ENCODE measurements at regions not wholly inside any gene's neighbourhood (a gene's known extent, or its start where the extent isn't known, plus 50 kb on each side); places are given as distances from the start of the nearest gene placed in this dataset.
"Not testable (repeated sequence)": the region's sequence is repeated elsewhere in the genome, so short reads cannot be mapped to it uniquely, and the experiment has no call there.

GRCh38 chr12:126218697-126219096 is 1153.5 kb downstream of the AACS start:
- DNase-seq: no peak

DNA sequence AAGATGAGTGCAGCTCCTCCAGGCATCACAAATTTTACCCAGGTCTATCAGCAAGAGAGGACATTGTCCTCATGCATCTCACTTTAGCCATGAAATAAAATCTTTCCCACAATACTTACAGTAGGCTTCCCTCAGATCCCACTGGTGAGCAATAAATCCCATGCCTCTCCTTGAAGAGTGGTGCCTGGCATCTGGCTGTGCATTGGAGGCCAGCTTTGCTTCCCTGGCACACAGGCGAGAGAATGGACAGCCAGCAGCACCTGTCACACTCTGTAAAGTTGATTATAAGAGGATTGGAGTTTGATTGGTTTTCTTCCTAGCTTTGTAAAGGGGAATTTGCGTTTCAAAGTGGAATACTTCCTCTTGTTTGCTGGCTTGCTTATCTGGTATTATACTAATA is 1153.9 kb downstream of the AACS start:
- DNase-seq: no peak

DNA sequence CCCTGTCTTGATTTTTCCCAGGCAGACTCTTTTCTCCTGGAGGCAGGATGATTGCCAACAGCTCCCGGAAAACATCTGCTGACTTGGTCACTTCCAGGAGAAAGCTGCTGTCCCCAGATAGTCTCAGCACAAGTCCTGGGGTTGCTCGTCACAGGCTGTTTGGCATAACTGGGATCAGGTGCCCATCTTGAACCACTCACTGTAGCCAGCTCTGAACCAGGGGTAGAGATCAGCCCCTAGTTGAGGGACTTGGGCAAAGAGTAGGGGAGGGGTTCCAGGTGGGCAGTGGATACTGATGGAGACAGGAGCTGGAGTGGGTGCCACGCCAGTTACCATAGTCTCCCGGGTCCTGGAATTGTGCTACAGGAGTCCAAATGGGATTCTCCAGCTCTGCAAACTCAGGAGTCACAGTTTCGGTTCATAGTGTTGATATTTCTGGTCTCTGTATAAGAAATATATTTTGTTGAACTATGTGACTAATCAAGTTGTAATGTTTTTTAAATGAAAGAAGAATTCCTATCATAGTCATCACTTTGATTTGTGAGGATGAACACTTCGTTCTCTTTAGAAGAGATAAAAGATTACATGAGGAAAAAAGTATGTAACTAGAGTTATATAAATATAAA is 1154.5 kb downstream of the AACS start:
- DNase-seq: no peak

DNA sequence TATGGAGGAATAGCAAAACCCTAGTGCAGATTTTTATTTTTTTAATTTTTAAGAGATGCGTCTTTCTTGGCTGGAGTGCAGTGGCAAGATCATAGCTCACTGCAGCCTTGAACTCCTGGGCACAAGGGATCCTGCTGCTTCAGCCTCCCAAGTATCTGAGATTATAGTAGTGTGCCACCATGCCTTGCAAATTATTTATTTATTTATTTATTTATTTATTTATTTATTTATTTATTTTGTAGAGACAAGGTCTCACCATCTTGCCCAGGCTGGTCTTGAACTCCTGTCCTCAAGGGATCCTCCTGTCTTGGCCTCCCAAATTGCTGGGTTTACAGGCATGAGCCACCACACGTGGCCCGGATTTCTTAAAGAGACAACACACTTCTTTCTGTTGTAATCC is 1158.8 kb downstream of the AACS start:
- DNase-seq: no peak

DNA sequence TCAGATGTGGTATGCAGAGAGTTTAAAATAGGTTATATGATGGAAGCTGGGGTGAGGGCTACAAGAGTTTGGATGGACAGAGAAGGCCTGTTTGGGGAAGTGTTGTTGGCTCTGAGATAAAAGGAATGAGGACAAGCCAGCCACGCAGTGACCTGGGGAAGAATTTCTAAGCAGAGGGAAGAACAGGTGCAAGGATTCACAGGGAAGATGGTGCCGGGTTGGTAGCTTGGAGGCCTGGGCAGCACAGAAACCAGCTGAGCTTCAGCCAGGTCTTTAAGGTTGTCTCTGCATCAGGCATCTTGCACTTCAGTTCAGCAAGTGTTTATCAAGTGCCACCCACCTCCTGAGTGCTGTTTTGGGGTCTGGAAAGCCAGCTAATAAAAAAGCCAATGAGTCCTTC is 1163.7 kb downstream of the AACS start:
- DNase-seq: no peak

GRCh38 chr12:126232711-126233110 is 1167.5 kb downstream of the AACS start:
- DNase-seq: no peak

DNA sequence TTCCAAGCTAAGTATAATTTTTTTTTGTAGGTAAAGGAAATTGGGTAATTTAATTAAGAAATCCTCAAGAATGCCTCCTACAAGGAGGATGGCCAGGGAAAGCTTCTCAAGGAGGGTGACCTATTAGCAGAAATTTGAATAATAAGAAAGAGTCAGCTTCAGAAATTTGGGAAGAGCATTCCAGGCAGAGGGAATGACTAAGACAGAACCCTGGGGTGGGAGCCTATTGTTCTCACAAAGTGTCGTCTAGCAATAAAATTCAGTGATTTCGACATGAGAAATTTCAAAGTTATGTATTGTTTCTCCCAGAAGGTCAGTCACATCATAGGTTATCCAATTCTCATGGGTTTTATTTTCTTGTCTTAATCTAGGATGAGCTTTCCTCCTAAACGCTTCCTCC is 1168.4 kb downstream of the AACS start:
- no peak for DNase-seq

- DNase-seq: no peak
Measured at GRCh38 chr12:126243814-126244440, 1178.7 kb downstream of the AACS start.

DNA sequence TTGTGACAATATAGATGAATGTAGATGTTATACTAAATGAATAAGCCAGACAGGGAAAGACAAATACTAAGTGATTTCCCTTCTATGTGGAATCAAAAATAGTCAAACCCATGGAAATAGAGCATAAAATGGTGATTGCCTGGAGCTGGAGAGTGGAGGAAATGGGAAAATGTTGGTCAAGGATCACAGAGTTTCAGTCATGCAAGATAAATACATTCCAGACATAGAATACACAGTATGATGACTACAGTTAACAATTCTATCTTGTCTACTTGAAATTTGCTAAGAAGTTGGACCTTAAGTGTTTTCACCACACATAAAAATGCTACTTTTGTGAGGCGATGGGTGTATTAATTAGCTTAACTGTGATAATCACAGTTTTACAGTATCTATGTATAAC is 1182.7 kb downstream of the AACS start:
- DNase-seq: no peak

DNA sequence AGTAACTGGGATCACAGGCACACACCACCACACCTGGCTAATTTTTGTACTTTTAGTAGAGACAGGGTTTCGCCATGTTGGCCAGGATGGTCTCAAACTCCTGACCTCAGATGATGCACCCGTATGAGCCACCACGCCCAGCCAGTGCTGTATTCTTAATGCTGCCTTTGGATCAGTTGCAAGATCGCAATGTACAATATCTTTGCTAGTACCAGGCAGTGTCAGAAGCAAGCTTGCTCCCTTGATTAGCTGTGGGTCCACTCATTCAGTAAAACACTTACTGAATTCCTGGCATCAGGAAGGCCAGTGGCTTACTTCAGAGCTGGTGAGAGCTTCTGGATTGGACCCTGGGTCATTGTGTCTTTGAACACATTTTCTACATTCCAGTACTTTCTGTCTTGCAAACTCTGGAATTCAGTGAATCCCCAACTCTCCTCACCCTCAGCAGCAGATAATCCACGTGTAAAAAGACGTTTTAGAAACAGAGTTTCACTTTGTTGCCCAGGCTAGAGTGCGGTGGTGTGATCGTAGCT is 1183.7 kb downstream of the AACS start:
- no peak for DNase-seq

DNA sequence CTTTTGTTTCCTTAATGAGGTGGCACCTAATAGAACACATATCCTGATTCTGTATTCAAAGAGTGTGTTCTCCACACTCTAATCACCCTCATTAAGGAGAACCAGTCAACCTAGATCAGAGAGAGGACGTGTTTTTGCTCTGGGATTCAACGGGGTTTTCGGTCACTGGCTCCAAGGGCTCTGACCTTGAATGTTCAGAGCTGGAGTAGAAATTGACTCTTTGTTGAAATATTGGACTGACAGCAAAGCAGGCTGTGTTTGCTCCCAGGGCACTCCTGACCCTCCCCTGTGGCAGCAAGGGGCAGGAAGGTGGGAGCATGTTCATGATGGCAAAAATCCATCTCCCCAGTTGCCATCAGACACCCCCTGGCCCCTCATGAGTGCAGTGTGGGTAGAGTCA is 1193.0 kb downstream of the AACS start:
- no peak for DNase-seq

- DNase-seq: no peak
Measured at GRCh38 chr12:126262829-126263228, 1197.6 kb downstream of the AACS start.

DNA sequence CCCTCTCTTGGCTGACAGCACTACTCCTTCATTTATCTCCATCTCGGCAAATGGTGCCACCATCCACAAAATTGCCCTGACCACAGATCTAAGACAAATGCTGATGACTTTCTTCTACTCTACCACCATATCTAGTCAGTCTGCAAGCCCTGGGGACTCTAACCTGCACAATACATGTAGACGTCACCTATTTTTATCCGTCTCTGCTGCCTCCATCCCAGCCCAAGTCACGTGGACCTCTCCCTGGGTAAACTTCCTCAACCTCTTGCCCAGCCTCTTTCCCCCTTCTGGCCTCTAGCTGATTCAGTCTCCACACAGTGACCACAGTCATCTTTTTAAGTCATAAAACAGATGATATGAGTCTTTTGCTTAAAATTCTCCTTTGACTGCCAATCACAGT is 1203.0 kb downstream of the AACS start:
- DNase-seq: no peak

DNA sequence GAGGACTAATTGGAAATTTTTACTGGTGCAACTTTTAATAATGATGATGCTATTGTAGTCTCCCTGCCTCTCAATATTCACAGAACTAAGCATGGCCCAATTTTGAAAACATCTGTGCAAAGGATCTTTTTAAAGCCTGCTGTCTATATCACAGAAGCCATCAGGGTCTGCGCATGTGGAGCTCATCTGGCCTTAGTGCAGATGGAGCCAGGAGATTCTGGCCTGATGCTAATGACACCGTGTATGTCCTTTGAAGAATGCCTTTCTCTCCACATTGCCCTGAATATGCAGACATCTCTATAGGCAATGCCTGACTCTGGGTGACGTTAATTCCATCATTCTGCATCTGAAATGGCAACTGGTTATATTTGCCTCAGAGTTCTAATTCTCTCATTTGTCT is 1205.9 kb downstream of the AACS start:
- no peak for DNase-seq

DNA sequence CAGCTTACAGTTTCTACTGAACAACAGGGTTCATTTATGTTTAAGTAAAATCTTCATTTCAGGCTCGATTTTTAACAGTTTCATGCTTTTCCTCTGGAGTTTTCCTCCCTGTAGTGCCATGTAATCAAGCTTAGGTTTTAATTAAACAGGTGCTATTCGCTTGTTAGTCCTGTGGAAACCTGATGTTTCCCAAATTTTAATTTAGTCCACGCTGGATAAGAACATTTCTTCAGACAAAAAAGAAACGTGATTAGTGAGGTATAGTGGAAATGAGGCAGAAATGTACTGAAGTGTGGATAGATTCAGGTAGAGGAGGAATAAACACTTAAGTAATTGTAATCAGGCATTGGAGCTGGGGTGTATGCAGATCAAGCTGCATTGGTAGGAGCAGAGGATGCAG is 1217.5 kb downstream of the AACS start:
- no peak for DNase-seq

- DNase-seq: no peak
Measured at GRCh38 chr12:126286203-126286602, 1221.0 kb downstream of the AACS start.

DNA sequence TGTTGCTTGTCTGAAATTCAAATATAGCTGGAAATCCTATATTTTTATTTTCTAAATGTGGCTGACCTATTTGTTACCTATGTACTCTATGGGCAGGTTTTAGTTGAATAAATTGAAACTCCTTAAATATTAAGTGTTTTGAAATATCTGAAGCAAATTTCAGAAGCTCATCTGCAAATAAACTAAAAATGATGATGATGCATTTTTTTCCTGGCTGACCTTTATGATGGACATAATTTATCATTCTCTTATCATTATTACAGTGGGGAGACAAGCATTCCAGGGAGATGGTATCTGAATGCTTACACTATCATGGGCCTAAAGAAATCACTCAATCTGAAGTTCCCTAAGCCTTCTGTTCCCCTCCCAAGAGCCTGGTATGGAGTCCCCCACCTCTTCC is 1225.2 kb downstream of the AACS start:
- DNase-seq: no peak

- not testable (repeated sequence) for DNase-seq
Measured at GRCh38 chr12:126291987-126292386, 1226.8 kb downstream of the AACS start.

GRCh38 chr12:126295652-126296051 is 1230.4 kb downstream of the AACS start:
- DNase-seq: no peak

GRCh38 chr12:126309278-126309677 is 1244.0 kb downstream of the AACS start:
- DNase-seq: no peak

DNA sequence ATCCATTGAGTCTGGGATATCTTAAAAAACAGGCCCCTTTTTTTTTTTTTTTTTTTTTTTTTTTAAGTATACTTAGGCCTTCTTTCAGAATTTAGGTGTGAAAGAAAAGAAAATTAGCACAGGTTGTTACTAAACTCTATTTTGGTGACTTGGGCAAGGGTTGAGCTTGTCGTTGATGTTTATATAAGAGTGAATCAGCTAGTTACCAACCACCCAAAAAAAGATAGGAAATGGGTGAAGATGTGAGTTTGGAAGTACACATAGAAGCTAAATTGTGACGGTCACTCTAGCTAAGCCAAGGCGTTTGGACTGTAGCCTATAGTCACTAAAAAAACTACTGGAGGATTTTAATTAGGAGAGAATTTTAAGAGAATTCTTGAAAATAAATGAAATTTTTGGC is 1247.2 kb downstream of the AACS start:
- DNase-seq: no peak

GRCh38 chr12:126316411-126316810 is 1251.2 kb downstream of the AACS start:
- DNase-seq: no peak

GRCh38 chr12:126337556-126338441 is 1272.6 kb downstream of the AACS start:
- no peak for DNase-seq

- no peak for DNase-seq
Measured at GRCh38 chr12:126342866-126343265, 1277.6 kb downstream of the AACS start.
